DND-41 (cell line): ENCODE measurements at regions not wholly inside any gene's neighbourhood (a gene's known extent, or its start where the extent isn't known, plus 50 kb on each side); places are given as distances from the start of the nearest gene placed in this dataset.

Experiments
- ATAC-seq: fragments of 200-7000 bp; cut with Tn5 transposase; 3 replicates; pipeline ENCODE4 v1.9.1; 2021; ENCODE audit warnings: low read depth; ENCODE audit not compliant: insufficient read depth
- DNase-seq: peaks from one replicate; pipeline ENCODE4 v3.0.0-alpha.2; 2020
- H2AFZ ChIP-seq: 2 replicates; pipeline ENCODE4 v1.6.0; 2012; ENCODE audit warnings: low read depth, low read length
- H3K27ac ChIP-seq: 2 replicates; pipeline ENCODE4 v1.5.1; 2012; ENCODE audit warnings: low read length, inconsistent platforms
- H3K27me3 ChIP-seq: fragments of 200-600 bp; sonication (generic); 2 replicates; pipeline ENCODE4 v1.6.0; 2012; ENCODE audit warnings: low read length, mild to moderate bottlenecking, inconsistent platforms; ENCODE audit not compliant: insufficient read depth, poor library complexity
- H3K36me3 ChIP-seq: 2 replicates; pipeline ENCODE4 v1.5.1; 2012; ENCODE audit warnings: low read length, inconsistent platforms; ENCODE audit not compliant: insufficient read depth
- H3K4me1 ChIP-seq: 2 replicates; pipeline ENCODE4 v1.5.1; 2012; ENCODE audit warnings: mild to moderate bottlenecking, low read length; ENCODE audit not compliant: insufficient read depth
- H3K4me2 ChIP-seq: 2 replicates; pipeline ENCODE4 v1.6.0; 2012; ENCODE audit warnings: mild to moderate bottlenecking, moderate library complexity, low read length, inconsistent platforms; ENCODE audit not compliant: insufficient read depth
- H3K4me3 ChIP-seq, 2 experiments: fragments of 200-600 bp in 1 of 2; shearing (Covaris generic) in 1 of 2; 2 replicates each; pipeline ENCODE4 v1.5.1; 2012 to 2016; ENCODE audit warnings: inconsistent platforms in 2 of 2, low read length in 2 of 2, mild to moderate bottlenecking in 2 of 2, low read depth in 1 of 2, moderate library complexity in 1 of 2
- H3K79me2 ChIP-seq: 2 replicates; pipeline ENCODE4 v1.6.0; 2012; ENCODE audit warnings: low read length, inconsistent platforms; ENCODE audit not compliant: insufficient read depth
- H3K9ac ChIP-seq: 2 replicates; pipeline ENCODE4 v1.6.0; 2012; ENCODE audit warnings: low read depth, mild to moderate bottlenecking, inconsistent platforms, low read length, moderate library complexity
- H3K9me3 ChIP-seq: 2 replicates; pipeline ENCODE4 v1.5.1; 2012; ENCODE audit warnings: low read length, moderate library complexity, mild to moderate bottlenecking, inconsistent platforms; ENCODE audit not compliant: insufficient read depth, severe bottlenecking
- H4K20me1 ChIP-seq: 2 replicates; pipeline ENCODE4 v1.6.0; 2012; ENCODE audit warnings: low read length; ENCODE audit not compliant: insufficient read depth
- CTCF ChIP-seq: IDR thresholded peaks from 2 replicates; pipeline ENCODE4 v1.5.1; 2012; ENCODE audit warnings: borderline replicate concordance, low read length, moderate library complexity, mild to moderate bottlenecking; ENCODE audit not compliant: poor library complexity, severe bottlenecking; ENCODE audit errors: extremely low read depth
- EZH2 ChIP-seq: IDR thresholded peaks from 3 replicates; pipeline ENCODE4 v1.6.1; 2012; ENCODE audit warnings: borderline replicate concordance, low read depth, mild to moderate bottlenecking, moderate library complexity, low read length, inconsistent platforms; ENCODE audit not compliant: severe bottlenecking

DNA sequence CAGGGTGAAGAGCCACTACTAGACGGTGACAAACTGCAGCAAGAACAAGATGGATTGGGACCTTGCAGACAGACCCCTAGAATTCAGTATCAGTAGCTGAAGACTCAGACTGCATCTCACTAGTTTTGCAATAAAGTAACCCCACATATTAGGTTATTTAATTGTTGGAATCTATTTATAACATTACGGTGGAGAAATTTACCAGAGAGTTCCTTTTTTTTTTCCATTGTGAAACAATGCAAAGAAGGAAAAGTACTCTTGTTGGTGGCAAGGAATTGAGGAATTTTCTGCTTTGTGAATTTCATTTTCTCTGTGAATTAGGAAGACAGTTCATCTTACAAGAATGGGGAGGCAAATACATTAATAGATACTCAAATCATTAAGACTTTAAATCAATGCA is 185.7 kb upstream of the PPFIA2 start:
- Histone ChIP-seq H4K20me1 (no peaks in the 10 kb centered on the region; the same call in 1 of the 2 replicates), H3K4me1 (peaks cover 7% of the 10 kb centered on the region; the same call in 1 of the 2 replicates), H2AFZ (no peak overlapping the region), H3K4me2 (no peak overlapping the region), H3K4me3 (no peak overlapping the region), H3K79me2 (no peaks in the 10 kb centered on the region), H3K9me3 (no peaks in the 10 kb centered on the region), H3K9ac (no peak overlapping the region), H3K27ac (no peak overlapping the region), H3K36me3 (no peaks in the 10 kb centered on the region), H3K27me3 (no peaks in the 10 kb centered on the region)
- ATAC-seq = no peak
- no peak for DNase-seq
- no peak for TF ChIP-seq EZH2
- TF ChIP-seq CTCF = no peak

DNA sequence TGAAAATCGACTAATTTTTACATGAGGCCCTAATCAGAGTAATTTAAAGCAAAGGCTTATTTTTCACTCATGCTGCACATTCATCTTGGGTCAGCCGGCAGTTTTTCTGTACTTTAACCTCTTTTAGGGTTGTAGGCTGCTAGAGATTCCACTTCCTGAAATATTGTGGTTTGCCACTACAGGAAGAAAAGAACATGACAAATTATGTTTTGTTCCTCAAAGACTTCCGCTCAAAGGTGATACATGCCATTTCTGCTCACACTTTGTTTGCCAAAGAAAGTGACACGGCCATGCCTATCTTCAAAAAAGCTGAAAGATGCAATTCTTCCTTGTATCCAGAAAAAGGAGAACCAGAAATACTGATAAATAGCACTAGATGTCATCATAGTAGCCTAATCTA is 183.4 kb upstream of the PPFIA2 start:
- TF ChIP-seq EZH2 (no peak), CTCF (no peak)
- ATAC-seq (peak; percentile 92), DNase-seq (no peak)
- Histone ChIP-seq H3K27ac (no peak overlapping the region), H2AFZ (no peak overlapping the region), H3K27me3 (no peaks in the 10 kb centered on the region), H3K9ac (no peak overlapping the region), H3K9me3 (no peaks in the 10 kb centered on the region), H4K20me1 (no peaks in the 10 kb centered on the region; the same call in 1 of the 2 replicates), H3K4me2 (no peak overlapping the region), H3K4me3 (no peak overlapping the region), H3K4me1 (peaks cover 7% of the 10 kb centered on the region; the same call in 1 of the 2 replicates), H3K36me3 (no peaks in the 10 kb centered on the region), H3K79me2 (no peaks in the 10 kb centered on the region)

DNA sequence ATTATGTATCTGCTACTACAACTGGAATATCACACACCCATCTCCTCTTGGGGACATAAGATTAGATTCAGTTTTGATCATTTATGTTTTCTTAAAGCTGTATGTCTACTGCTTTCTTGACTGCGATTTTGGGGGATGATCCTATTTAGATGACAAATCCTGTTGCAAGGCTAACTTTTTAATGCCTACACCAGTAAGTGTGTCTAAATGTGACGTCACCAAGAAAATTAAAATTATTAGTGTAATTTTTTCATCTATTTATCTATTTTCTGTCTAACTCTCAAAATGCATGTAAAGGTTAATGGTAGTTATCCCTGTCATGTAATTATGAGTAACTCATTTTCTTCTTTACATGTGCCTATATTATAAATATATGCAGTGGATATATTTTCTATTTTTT is 170.9 kb upstream of the PPFIA2 start:
- no peak overlapping the region for H3K27ac ChIP-seq
- H4K20me1 ChIP-seq = no peaks in the 10 kb centered on the region
- H3K27me3 ChIP-seq = no peaks in the 10 kb centered on the region
- no peaks in the 10 kb centered on the region for H3K9me3 ChIP-seq
- H3K4me2 ChIP-seq = no peak overlapping the region
- DNase-seq = no peak
- no peaks in the 10 kb centered on the region for H3K36me3 ChIP-seq
- H2AFZ ChIP-seq = no peak overlapping the region
- H3K9ac ChIP-seq = no peak overlapping the region
- TF ChIP-seq EZH2 (no peak), CTCF (no peak)
- no peak overlapping the region for H3K4me3 ChIP-seq
- ATAC-seq = no peak
- H3K4me1 ChIP-seq = no peaks in the 10 kb centered on the region
- H3K79me2 ChIP-seq = no peaks in the 10 kb centered on the region

DNA sequence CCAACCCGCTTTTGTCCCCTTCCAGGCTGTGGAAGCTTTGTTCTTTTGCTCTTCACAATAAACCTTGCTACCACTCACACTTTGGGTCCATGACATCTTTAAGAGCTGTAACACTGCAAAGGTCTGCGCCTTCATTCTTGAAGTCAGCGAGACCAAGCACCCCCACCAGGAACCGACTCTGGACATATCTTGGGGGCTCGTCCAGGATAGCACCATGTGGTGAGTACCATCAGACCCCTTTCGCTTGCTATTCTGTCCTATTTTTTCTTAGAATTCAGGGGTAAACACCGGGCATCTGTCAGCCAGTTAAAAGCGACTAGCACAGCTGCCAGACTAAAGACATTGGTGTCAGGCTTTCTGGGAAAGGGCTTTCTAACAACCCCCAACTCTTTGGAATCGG is 137.6 kb upstream of the PPFIA2 start:
- H3K79me2 ChIP-seq = no peaks in the 10 kb centered on the region
- no peak overlapping the region for H3K4me3 ChIP-seq
- no peak overlapping the region for H3K9ac ChIP-seq
- no peak overlapping the region for H3K4me2 ChIP-seq
- no peak for ATAC-seq
- H3K36me3 ChIP-seq = no peaks in the 10 kb centered on the region
- peak; percentile 29 for DNase-seq
- H3K4me1 ChIP-seq = no peaks in the 10 kb centered on the region
- H3K27ac ChIP-seq = no peak overlapping the region
- H4K20me1 ChIP-seq = no peaks in the 10 kb centered on the region
- H3K27me3 ChIP-seq = no peaks in the 10 kb centered on the region
- H3K9me3 ChIP-seq = peaks cover 22% of the 10 kb centered on the region
- no peak overlapping the region for H2AFZ ChIP-seq
- no peak for TF ChIP-seq EZH2
- no peak for TF ChIP-seq CTCF
